ENCODE measurements at regions not wholly inside any gene's neighbourhood (a gene's known extent, or its start where the extent isn't known, plus 50 kb on each side); places are given as distances from the start of the nearest gene placed in this dataset.

- TF ChIP-seq CTCF (IDR thresholded peaks at IDR 0.05) (no peak), POLR2A (IDR thresholded peaks at IDR 0.05) (no peak)
Measured at GRCh38 chr5:174943785-174944184, 219.4 kb downstream of the MSX2 start.
